Endodermal cell (in vitro differentiated cells): ENCODE measurements at regions not wholly inside any gene's neighbourhood (a gene's known extent, or its start where the extent isn't known, plus 50 kb on each side); places are given as distances from the start of the nearest gene placed in this dataset.

Experiments
- DNase-seq: peaks from one replicate; pipeline ENCODE4 v3.0.0-alpha.2; 2017
- H3K27ac ChIP-seq: 2 replicates; pipeline ENCODE4 v1.5.1; 2013; ENCODE audit warnings: mild to moderate bottlenecking, low read depth, low read length, moderate library complexity
- H3K27me3 ChIP-seq: 2 replicates; pipeline ENCODE4 v1.6.1; 2013; ENCODE audit warnings: mild to moderate bottlenecking, low read length, moderate library complexity; ENCODE audit not compliant: insufficient read depth, control insufficient read depth, poor library complexity, severe bottlenecking
- H3K36me3 ChIP-seq: 2 replicates; pipeline ENCODE4 v1.7.0; 2013; ENCODE audit warnings: mild to moderate bottlenecking, low read length, moderate library complexity; ENCODE audit not compliant: control insufficient read depth, insufficient read depth
- H3K4me1 ChIP-seq: one replicate; pipeline ENCODE4 v1.7.0; 2013; ENCODE audit warnings: low read length; ENCODE audit not compliant: control insufficient read depth, insufficient read depth
- H3K4me3 ChIP-seq: 2 replicates; pipeline ENCODE4 v1.5.1; 2013; ENCODE audit warnings: mild to moderate bottlenecking, low read length, moderate library complexity
- H3K9ac ChIP-seq: 2 replicates; pipeline ENCODE4 v1.6.1; 2013; ENCODE audit warnings: mild to moderate bottlenecking, low read length, moderate library complexity; ENCODE audit not compliant: poor library complexity, severe bottlenecking; ENCODE audit errors: extremely low read depth
- H3K9me3 ChIP-seq: 2 replicates; pipeline ENCODE4 v1.6.1; 2013; ENCODE audit warnings: mild to moderate bottlenecking, low read length, moderate library complexity; ENCODE audit not compliant: control insufficient read depth
- H3K27ac Mint-ChIP-seq: 2 replicates; pipeline ENCODE4 v1.8.0; 2020; ENCODE audit warnings: mixed read lengths
- H3K27me3 Mint-ChIP-seq: 2 replicates; pipeline ENCODE4 v1.8.0; 2021; ENCODE audit warnings: mild to moderate bottlenecking, mixed read lengths; ENCODE audit not compliant: insufficient read depth
- H3K36me3 Mint-ChIP-seq: 2 replicates; pipeline ENCODE4 v1.8.0; 2020; ENCODE audit warnings: low read depth, mixed read lengths
- H3K4me1 Mint-ChIP-seq: 2 replicates; pipeline ENCODE4 v1.8.0; 2020; ENCODE audit warnings: mixed read lengths
- H3K4me3 Mint-ChIP-seq: 2 replicates; pipeline ENCODE4 v1.8.0; 2020; ENCODE audit warnings: mild to moderate bottlenecking, moderate library complexity, mixed read lengths
- H3K9me3 Mint-ChIP-seq: 2 replicates; pipeline ENCODE4 v1.8.0; 2020; ENCODE audit warnings: mild to moderate bottlenecking, mixed read lengths
- WGBS, 2 experiments: methylation state at CpG; one replicate each; pipeline versions ENCODE4 v1.1.5 to v1.1.7; 2013; ENCODE audit warnings: missing lambda C conversion rate in 2 of 2, mixed read lengths in 1 of 2; ENCODE audit not compliant: insufficient coverage in 1 of 2, insufficient read length in 1 of 2; 5-methylcytosine and 5-hydroxymethylcytosine counted together
- TF ChIP-seq, protein P1 (sequence below): fragments of 200-600 bp; sonication (generic); conservative IDR thresholded peaks from 2 replicates; pipeline ENCODE4 v1.5.0; 2021; ENCODE audit warnings: antibody characterized with exemption, mild to moderate bottlenecking

DNA sequence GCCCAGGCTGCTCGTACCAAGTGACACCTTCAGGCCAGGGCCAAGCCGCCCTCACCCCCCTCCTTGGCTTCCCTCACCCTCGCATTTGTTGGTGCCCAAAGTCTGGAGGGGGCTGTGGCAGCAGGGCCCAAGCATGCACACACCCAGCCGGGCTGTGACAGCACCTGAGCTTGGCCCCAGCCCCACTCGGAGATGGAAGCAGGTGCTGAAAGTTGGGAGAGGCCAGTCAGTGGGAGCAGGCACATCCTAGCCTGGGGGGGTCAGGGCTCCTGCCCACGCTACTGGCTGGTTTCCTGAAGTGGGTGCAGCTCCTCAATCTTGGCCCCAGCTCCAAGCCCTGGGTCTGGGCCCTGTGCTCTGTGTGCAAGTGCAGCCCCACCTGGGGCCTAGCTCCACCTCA, 228.0 kb downstream of the RDH14 start:
- H3K4me3 Mint-ChIP-seq: no peak overlapping the region
- no peak overlapping the region for H3K27ac Mint-ChIP-seq
- no peaks in the 10 kb centered on the region for H3K36me3 ChIP-seq
- peaks cover 3% of the 10 kb centered on the region for H3K27me3 Mint-ChIP-seq
- H3K4me3 ChIP-seq: no peak overlapping the region
- 87 to 100% methylated on average over 1 to 6 of the region's 6 CpGs for WGBS, 2 experiments
- TF ChIP-seq, protein P1, sequence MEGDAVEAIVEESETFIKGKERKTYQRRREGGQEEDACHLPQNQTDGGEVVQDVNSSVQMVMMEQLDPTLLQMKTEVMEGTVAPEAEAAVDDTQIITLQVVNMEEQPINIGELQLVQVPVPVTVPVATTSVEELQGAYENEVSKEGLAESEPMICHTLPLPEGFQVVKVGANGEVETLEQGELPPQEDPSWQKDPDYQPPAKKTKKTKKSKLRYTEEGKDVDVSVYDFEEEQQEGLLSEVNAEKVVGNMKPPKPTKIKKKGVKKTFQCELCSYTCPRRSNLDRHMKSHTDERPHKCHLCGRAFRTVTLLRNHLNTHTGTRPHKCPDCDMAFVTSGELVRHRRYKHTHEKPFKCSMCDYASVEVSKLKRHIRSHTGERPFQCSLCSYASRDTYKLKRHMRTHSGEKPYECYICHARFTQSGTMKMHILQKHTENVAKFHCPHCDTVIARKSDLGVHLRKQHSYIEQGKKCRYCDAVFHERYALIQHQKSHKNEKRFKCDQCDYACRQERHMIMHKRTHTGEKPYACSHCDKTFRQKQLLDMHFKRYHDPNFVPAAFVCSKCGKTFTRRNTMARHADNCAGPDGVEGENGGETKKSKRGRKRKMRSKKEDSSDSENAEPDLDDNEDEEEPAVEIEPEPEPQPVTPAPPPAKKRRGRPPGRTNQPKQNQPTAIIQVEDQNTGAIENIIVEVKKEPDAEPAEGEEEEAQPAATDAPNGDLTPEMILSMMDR: no peak
- no peaks in the 10 kb centered on the region for H3K27me3 ChIP-seq
- H3K9ac ChIP-seq: no peak overlapping the region
- no peaks in the 10 kb centered on the region for H3K4me1 ChIP-seq
- peaks cover 13% of the 10 kb centered on the region for H3K4me1 Mint-ChIP-seq
- H3K9me3 ChIP-seq: no peaks in the 10 kb centered on the region
- H3K36me3 Mint-ChIP-seq: no peaks in the 10 kb centered on the region
- no peak overlapping the region for H3K27ac ChIP-seq
- no peak for DNase-seq
- peaks cover 2% of the 10 kb centered on the region for H3K9me3 Mint-ChIP-seq

DNA sequence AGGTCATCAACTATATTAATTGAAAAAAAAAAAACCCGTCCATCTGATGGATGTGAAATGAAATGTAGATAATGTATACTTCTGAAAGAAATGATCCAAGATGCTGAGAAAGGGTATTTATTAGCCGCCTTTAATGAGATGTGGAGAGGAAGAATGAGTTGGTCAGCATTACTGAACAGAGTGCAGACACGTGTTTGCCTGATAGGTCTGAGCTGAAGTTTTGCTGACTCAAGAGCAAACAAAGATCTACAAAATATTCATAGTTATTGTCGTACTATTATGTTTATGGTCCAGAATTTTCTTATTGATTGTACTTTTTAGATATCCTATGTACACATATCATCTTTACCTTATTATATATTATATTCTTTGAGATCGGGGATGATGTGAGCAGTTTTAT, 235.3 kb downstream of the RDH14 start:
- Histone ChIP-seq H3K9me3 (no peaks in the 10 kb centered on the region), H3K4me3 (no peak overlapping the region), H3K27ac (no peak overlapping the region), H3K9ac (no peak overlapping the region), H3K27me3 (peaks cover 6% of the 10 kb centered on the region), H3K4me1 (no peaks in the 10 kb centered on the region), H3K36me3 (no peaks in the 10 kb centered on the region)
- Mint-ChIP-seq H3K36me3 (no peaks in the 10 kb centered on the region), H3K4me3 (no peak overlapping the region), H3K4me1 (peaks cover 4% of the 10 kb centered on the region), H3K9me3 (no peaks in the 10 kb centered on the region), H3K27me3 (no peaks in the 10 kb centered on the region), H3K27ac (no peak overlapping the region)
- WGBS, 2 experiments: 79 to 87% methylated on average over 3 of the region's 5 CpGs
- DNase-seq: no peak
- TF ChIP-seq, protein P1: no peak

DNA sequence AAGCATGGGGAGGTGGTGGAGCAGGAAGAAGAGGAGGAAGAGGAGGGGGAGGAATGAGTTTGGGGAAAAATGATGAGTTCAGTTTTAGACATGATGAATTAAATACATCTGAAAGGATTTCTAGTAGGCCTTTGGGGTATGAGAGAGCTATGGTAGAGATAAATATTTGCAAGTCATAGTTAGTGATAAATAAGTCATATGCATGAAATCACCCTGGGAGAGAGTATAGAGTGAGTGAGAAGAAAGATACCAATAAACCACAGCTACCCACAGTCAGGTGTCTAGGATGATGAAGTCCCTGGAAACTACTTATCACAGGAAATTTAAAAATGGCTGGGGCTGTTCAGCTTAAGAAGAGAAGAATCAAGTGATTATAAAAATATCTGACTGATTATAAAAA, 240.5 kb downstream of the RDH14 start:
- Histone ChIP-seq H3K4me1 (no peaks in the 10 kb centered on the region), H3K9ac (no peak overlapping the region), H3K36me3 (no peaks in the 10 kb centered on the region), H3K27me3 (peaks cover 4% of the 10 kb centered on the region), H3K9me3 (no peaks in the 10 kb centered on the region), H3K27ac (no peak overlapping the region), H3K4me3 (no peak overlapping the region)
- H3K4me3 Mint-ChIP-seq: no peak overlapping the region
- peaks cover 4% of the 10 kb centered on the region for H3K4me1 Mint-ChIP-seq
- H3K9me3 Mint-ChIP-seq: no peaks in the 10 kb centered on the region
- no peak overlapping the region for H3K27ac Mint-ChIP-seq
- TF ChIP-seq, protein P1: no peak
- DNase-seq: no peak
- no peaks in the 10 kb centered on the region for H3K27me3 Mint-ChIP-seq
- no peaks in the 10 kb centered on the region for H3K36me3 Mint-ChIP-seq
